Ecto neural progenitor cell (in vitro differentiated cells): ENCODE measurements at regions not wholly inside any gene's neighbourhood (a gene's known extent, or its start where the extent isn't known, plus 50 kb on each side); places are given as distances from the start of the nearest gene placed in this dataset.
"Not testable (repeated sequence)": the region's sequence is repeated elsewhere in the genome, so short reads cannot be mapped to it uniquely, and the experiment has no call there.

ENCODE experiments used
- DNase-seq: peaks from one replicate; pipeline ENCODE4 v3.0.0-alpha.2; 2018; ENCODE audit warnings: low spot score

DNA sequence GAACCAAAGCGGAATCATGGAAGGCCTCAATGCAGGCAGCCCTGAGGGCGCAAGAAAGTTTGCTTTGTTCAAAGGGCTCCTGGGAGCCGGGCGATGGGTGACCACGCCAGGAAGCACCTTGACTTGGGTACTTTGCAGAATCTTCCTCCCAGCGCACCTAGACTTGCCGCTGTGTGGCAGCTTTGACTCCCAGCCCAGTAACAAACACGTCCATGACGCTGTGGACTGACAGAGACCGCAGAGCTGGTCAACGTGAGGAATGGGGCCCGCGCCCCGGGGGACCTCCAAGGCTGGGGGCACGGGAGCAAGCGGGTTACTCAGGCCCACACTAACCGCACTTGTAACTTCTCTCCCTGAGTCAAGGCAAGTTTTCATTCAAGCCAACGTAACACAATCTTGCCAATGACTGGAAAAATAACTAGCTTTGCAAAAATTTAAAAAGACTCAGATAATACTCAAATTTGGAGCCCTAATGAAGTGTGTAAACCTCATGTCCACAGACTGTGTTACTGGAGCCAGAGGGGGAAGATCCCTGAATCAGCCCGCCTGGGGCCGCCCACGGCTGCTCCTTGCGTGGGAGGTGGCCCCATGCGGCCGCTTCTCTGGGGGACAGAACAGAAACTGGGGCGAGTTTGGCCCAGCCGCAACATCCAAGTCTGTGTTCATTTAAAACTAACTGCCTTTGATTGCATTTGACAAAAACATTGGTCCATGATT lies 130.8 kb downstream of the DNAJB6 start:
- peak; percentile 41 for DNase-seq

GRCh38 chr7:157468221-157469111 lies 131.7 kb downstream of the DNAJB6 start:
- peak; percentile 43 for DNase-seq

DNA sequence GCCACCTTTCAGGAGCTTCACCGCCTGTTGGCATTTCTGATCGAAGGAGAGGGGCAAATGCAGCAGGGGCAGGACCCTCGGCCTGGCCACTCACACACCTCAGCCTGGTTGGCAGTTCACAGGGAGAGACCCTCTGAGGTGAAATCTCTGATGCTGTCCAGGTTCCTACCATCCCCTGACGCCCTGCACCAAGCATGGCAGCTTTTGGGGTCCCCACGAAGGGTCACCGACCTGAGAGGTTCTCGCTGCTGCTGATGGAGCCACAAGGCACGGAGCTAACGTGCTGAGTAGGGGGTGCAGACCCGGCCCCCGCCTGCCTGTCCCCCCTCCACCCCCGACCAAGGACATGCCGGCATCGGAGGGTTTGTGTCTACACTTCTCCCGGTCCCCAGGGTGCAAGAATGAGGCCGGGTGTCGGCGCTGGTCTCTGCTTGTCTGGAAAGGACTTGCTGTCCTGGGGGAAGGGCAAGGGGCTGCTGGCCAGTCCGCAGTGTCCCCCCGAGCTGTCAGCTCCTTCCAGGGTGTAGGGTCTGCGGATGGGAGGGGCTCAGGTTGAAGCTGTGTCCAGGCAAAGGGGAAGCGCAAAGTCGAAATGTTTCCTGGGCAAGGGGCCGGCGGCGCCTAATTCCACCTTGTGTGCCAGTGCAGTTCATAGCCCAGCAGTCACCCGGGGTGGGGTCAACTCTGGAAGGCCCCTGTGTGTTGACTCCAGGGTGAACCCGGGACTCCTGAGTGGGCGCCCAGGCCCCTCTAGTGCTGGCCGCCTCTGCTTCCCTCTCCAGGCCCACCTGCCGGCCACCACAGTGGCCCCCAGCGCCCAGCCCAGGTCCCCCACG lies 132.6 kb downstream of the DNAJB6 start:
- peak; percentile 34 for DNase-seq

DNA sequence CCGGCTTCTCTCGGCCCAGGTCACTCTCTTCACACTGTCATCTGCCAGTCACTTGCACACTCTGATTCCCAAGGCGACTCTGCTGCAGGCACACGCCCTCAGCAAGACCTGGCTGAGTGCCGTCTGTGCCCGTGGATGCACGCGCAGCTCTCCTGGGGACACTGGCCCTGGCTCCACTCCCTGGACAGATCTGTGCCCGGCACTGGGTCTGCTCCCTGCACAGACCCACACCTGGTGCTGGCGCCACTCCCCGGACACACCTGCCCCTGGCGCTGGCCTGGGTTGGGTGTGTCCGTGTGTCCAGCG lies 133.2 kb downstream of the DNAJB6 start:
- no peak for DNase-seq

- peak; percentile 28 for DNase-seq
Measured at GRCh38 chr7:157470701-157471131, 133.9 kb downstream of the DNAJB6 start.

GRCh38 chr7:157471259-157472125 lies 134.7 kb downstream of the DNAJB6 start:
- DNase-seq, result peak; percentile 33

GRCh38 chr7:157472311-157473050 lies 135.7 kb downstream of the DNAJB6 start:
- DNase-seq, result peak; percentile 35

DNA sequence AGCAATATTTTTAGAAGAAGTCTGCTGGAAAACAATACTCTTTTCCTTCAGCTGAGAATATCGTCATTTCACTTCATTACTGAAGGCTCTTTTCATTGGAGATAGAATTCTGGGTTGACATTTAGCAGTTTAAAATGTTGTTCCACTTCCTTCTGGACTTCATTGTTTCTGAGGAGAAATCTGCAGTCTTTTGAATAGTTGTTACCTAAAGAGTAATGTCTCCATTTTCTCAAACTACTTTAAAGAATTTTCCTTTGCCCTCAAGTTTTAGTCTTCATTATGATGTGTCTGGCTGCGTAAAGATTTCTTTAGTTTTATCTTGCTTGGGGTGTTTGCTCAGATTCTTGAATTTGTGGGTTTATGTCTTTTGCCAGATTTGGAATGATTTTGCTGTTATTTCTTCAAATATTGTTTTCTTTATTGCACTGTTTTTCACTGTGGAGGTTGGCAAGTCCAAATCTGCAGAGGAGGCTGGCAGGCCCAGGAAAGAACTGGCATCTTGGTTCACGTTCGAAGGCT lies 136.3 kb downstream of the DNAJB6 start:
- DNase-seq, result no peak

GRCh38 chr7:157474685-157475084 lies 137.9 kb downstream of the DNAJB6 start:
- DNase-seq, result peak; percentile 54

DNA sequence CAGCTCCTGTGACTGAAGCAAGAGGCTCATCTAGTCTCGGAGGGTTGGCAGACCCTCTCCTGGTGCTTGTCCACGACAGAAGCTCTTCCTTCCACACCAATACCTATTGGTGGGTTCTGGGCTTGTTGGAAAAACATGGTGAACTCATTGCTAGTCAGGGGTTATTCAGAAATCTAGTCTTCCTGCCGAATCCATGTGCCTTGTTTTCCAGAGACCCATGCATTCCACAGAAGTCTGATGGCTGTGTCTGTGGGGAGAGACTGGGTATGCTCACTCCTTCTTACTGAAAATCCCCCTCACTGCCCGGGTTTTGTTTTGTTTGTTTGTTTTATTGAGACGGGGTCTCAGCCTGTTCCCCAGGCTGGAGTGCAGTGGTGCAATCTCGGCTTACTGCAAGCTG lies 138.3 kb downstream of the DNAJB6 start:
- DNase-seq, result peak; percentile 18

- DNase-seq, result peak; percentile 18
Measured at GRCh38 chr7:157475601-157476000, 138.8 kb downstream of the DNAJB6 start.

- peak; percentile 37 for DNase-seq
Measured at GRCh38 chr7:157476201-157476600, 139.4 kb downstream of the DNAJB6 start.

- DNase-seq, result peak; percentile 38
Measured at GRCh38 chr7:157476654-157477549, 140.1 kb downstream of the DNAJB6 start.

DNA sequence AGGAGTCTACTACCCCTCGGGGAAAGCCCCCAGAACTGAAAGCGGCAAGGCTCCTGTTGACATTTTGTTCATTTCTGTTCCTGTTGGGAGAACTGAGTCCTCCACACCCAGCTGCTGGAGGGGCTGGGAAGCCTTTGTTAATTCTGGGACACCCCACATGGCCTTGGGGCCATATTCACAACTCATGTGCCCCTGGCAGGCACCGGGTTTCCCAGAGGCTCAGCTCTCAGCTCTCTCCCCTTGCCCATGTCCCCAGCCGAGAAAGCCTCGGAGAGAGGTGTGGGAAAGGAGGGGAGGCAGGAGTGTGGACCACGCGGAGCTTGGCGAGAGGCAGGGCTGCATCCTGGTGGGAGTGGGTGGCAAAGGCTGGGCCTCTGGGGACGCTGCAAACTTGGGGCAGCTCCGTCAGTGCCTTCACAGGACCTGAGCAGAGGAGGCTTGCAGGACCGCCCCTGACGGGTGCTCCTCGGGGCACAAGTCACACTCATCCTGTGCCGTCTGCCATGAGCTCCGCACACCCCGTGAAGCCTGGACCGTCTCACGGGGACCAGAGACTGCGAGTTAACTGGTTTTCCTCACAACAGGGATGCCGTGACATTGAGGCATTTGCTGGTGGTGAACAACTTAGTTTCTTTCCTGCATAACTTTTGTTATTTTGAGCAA lies 140.9 kb downstream of the DNAJB6 start:
- DNase-seq, result peak; percentile 38

DNA sequence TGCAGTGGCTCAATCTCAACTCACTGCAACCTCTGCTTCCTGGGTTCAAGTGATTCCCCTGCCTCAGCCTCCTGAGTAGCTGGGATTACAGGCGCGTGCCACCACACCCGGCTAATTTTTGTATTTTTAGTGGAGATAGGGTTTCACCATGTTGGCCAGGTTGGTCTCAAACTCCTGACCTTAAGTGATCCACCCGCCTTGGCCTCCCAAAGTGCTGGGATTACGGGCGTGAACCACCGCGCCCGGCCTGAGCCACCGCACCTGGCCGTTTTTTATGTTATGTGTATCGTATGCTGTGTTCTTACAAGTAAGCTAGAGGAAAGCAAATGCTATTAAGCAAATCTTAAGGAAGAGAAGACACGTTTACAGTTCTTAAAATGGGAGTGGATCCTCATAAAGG lies 141.8 kb downstream of the DNAJB6 start:
- DNase-seq, result not testable (repeated sequence)

- peak; percentile 21 for DNase-seq
Measured at GRCh38 chr7:157479326-157479725, 142.5 kb downstream of the DNAJB6 start.

GRCh38 chr7:157480371-157481050 lies 143.7 kb downstream of the DNAJB6 start:
- peak; percentile 47 for DNase-seq

DNA sequence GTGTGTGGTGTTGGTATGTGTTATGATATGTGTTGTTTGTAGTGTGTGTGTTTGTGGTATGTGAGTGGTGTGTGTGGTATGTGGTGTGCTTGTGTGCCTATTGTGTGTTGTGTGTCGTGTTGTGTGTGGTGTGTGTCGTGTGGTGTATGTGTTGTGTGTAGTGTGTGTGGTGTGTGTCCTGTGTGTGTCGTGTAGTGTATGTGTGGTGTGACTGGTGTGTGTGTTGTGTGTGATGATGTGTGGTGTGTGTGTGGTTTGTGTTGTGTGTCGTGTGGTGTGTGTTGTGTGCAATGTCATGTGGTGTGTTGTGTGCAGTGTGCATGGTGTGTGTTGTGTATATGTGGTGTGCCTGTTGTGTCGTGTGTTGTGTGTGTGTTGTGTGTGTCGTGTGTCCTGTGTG lies 144.6 kb downstream of the DNAJB6 start:
- no peak for DNase-seq
